GM11168 (cell line): ENCODE measurements at regions not wholly inside any gene's neighbourhood (a gene's known extent, or its start where the extent isn't known, plus 50 kb on each side); places are given as distances from the start of the nearest gene placed in this dataset.
"Not testable (repeated sequence)": the region's sequence is repeated elsewhere in the genome, so short reads cannot be mapped to it uniquely, and the experiment has no call there.

Experiments used
- in situ Hi-C: fragments of 300-500 bp; cut with MboI; formaldehyde crosslinking; loops from one replicate; pipeline ENCODE4 v1.12.0; 2022; ENCODE audit warnings: low sequenced_read_pairs; ENCODE audit not compliant: unreplicated experiment

GRCh38 chr18:53843113-53843760 lies 381.2 kb downstream of the MBD2 start:
- in situ Hi-C loops = no loop called here

DNA sequence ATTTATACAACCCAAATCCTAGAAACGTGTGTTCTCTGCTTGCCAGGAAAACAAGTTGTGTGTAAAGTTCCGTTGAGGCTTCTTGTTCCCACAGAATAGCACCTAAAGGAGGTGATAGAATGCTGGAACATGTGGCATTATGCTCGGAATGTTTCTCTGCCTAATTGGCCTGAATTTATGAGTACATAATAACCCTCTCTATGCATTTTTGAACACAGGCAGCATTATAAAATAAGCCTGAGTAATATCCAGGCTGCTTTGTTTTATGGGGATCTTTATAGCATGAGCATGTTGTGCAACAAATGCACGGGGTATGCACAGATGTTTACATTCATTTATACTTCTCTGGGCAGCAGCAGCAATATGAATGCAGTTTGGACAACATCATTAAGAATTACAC lies 385.7 kb downstream of the MBD2 start:
- in situ Hi-C loops = no loop called here

GRCh38 chr18:53821141-53821540 lies 403.3 kb downstream of the MBD2 start:
- in situ Hi-C loops = not testable (repeated sequence)

- in situ Hi-C loops = no loop called here
These were observed 404.8 kb downstream of the MBD2 start for GRCh38 chr18:53819671-53820070.

GRCh38 chr18:53819174-53819573 lies 405.3 kb downstream of the MBD2 start:
- in situ Hi-C loops = no loop called here

- in situ Hi-C loops = no loop called here
These were observed 406.2 kb downstream of the MBD2 start for GRCh38 chr18:53817976-53818950.

GRCh38 chr18:53800171-53800570 lies 424.3 kb downstream of the MBD2 start:
- in situ Hi-C loops = no loop called here

GRCh38 chr18:53799134-53799533 lies 425.3 kb downstream of the MBD2 start:
- in situ Hi-C loops = no loop called here

DNA sequence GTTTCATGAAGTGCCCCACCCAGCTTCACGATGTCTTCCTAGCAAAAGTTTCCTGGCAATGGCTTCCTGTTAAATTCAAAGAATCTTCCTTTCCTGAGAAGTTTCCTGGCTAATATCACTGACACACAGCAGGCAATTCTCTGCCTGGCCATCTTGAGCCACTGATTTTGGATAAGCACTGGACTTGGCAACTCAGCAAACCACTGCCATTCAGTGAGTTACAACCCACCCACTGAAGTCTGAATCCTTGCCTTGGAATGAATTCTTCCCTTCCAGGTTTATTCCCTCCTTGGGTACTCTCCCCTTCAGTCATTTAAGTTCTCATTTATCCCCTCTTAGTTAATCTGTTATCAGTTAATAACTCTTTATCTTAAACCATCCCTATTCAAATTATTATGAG lies 426.0 kb downstream of the MBD2 start:
- in situ Hi-C loops = no loop called here

DNA sequence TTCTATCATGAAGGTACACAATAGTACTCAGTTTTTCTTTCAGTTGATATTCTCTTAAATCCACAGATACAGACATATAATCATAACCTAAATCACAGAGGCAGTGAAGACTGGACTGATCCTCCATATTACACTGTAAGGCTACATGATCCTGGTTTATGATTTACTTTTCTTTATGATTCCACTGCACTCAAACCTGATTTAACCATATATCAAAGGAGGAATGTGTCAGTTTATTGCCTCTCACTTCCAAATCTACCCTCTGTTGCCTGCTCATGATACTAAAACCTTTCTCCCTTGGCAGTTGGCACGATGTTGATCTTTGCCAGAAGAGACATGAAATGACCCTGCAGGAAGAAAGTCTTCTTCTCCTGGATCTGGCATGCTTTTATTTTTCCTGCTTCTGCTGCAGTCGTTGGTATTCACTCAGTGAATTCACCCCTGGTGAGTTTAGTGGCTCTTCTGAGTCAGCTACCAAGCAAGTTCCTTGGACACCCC lies 426.4 kb downstream of the MBD2 start:
- in situ Hi-C loops = no loop called here

- in situ Hi-C loops = no loop called here
These were observed 428.3 kb downstream of the MBD2 start for GRCh38 chr18:53796040-53796729.

DNA sequence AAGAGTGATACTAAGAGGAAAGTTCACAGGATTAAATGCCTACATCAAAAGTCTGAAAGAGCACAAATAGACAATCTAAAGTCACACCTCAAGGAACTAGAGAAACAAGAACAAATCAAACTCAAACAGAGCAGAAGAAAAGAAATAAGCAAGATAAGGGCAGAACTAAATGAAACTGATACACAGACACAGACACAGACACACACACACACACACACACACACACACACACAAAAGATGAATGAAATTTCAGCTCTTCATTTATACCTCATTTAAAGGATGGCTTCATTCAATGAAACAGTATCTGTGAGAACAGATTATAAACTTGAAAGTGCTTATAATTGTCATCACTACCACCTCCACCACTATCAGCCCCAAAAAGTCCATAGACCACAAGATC lies 428.9 kb downstream of the MBD2 start:
- in situ Hi-C loops = no loop called here

GRCh38 chr18:53795061-53795460 lies 429.4 kb downstream of the MBD2 start:
- in situ Hi-C loops = no loop called here

DNA sequence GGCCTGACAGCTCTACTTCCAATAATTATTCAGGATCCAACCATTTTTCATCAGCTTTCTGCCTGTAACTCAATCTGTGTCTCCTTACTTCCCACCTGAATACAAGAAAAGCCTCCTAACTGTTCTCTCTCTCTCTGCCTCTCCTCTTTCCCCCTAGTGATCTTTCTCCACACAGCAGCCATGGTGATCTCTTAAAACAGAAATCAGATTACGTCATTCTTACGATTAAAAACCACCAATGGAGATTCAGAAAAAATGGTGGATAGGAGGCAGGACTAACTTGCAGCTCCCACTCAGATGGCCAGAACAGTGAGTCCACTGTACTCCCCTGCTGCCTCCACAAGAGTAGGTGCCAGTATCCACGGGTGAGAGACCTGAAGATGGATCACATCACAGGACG lies 431.7 kb downstream of the MBD2 start:
- in situ Hi-C loops = no loop called here

- in situ Hi-C loops = no loop called here
These were observed 433.7 kb downstream of the MBD2 start for GRCh38 chr18:53790786-53791185.

DNA sequence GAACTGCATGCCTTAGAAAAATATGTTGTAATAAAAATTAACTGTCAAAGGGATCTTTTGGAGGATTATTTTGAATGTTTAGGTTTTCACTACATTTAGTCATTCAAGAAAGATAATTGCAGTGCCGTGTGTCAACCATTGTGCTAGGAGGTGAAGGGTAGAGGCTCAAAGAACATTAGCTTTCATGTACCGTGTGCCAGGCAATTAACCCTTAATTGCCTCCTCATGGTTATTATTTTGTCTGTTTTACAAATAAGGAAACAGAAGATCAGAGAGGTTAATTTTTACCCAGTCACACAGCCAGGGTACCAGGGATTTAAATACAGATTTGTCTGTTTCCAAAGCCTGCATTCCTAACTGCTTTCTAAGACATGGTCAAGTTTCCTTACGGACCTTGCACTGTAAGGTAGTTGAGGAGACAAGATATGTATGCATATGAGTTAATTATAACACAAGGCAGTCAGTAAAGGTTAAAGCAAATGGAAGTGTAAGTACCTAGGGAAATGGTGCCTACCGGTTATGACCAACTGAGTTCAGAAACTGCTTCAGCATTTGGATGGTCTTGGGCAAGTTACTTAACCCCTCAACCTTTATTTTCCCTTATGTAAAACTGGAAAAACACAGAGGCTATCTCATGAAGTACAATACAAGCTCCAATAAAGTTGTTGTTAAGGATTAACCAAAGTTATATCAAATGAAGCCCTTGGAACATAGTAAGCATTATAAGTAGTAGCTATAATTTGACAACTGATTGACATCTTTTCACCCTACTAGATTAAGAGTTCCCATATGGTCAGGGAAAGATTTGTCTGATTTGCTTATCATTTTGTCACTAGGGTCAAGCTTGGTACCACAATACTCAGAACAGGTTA lies 434.9 kb downstream of the MBD2 start:
- in situ Hi-C loops = no loop called here

DNA sequence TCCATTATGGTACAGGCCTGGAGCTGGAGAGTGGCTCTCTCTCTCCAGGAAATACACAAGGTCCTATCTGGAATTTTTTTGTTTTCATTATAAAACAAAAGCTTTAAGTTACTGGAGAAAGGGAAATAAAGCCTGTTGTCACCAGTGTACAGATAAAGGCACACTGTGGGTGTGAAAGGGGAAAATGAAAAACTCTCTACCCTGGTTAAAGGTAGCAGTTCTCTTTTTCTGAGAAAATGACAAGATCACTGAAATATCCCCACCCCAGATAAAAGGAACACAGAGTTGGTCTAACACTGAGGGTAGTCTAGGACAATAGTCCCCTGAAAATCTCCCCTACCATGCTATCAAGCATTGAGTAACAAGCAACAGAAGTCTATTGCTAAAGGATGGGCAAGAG lies 438.7 kb downstream of the MBD2 start:
- in situ Hi-C loops = no loop called here

DNA sequence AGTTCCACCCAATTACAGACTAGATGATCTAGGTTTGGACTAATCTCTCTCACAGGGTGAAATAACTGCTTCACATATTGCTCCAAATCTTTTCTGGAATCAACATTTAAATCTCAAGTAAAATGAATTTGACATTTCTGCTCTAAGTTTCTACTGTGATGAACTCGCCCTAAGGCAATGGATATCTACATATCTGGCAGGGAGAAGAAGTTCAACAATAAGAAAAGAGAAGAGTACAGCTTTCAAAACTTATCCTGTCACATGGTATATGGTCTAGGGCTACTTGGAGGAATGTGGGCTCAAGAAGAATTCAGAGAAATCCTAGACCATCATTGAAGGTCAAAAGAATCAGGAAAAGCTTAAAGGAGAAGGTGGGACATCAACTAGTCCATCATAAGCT lies 440.2 kb downstream of the MBD2 start:
- in situ Hi-C loops = no loop called here

DNA sequence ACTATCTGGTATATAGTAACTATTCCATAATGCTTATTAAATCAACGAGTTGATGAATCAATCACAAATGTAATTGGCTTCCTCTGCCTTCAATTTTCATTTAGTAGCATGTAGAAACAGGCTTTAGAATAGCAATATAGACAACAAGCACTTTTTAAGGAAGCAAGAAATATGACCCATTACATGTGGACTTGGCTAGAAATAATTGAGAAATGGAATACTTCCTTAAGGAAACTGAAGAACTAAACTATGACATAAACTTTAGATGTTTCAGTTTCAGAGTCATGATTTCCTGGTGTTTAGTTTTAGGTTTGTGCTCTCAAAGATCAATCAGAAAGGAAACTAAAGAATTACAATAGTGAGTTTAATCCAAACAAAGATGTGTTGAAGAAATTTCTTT lies 443.8 kb downstream of the MBD2 start:
- in situ Hi-C loops = no loop called here

DNA sequence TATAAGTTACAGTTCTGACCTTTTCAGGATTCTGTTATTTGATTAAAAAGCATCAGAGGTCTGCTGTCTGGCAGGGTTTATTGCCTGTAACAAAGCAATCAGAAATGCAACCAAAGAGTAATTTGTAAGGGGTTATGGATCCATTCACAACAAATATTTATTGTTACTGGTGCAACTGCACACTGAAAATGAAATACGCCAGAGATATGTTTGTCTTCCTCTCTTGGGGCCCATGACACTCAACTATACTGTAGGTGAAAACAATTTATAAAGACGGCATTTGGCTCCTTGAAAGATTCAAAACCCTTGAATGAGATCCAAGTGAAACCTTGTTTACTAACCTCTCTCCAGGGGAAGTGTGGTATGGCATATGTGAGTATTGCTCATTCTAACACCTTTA lies 452.2 kb downstream of the MBD2 start:
- in situ Hi-C loops = no loop called here
